ENCODE measurements at regions not wholly inside any gene's neighbourhood (a gene's known extent, or its start where the extent isn't known, plus 50 kb on each side); places are given as distances from the start of the nearest gene placed in this dataset.
A peak's percentile ranks its signal among the peaks of the same experiment; 100 is the strongest.

GRCh38 chr2:31813016-31813415 is 197.8 kb downstream of the MEMO1 start:
- Histone ChIP-seq H3K9ac (ENCODE audit: low read length) (no peak overlapping the region), H3K9me3 (ENCODE audit: insufficient read depth, low read length) (no peaks in the 10 kb centered on the region), H3K4me3 (ENCODE audit: low read length) (no peak overlapping the region), H3K4me1 (ENCODE audit: low read length) (peaks cover 16% of the 10 kb centered on the region), H3K27me3 (ENCODE audit: low read depth, low read length) (no peaks in the 10 kb centered on the region), H3K36me3 (replicated peaks; ENCODE audit: low read depth, low read length) (no peaks in the 10 kb centered on the region), H2AFZ (ENCODE audit: low read depth, low read length) (no peak overlapping the region), H3K27ac (ENCODE audit: low read length) (no peak overlapping the region), H3K4me2 (ENCODE audit: low read length) (no peak overlapping the region), H3K79me2 (ENCODE audit: low read length) (no peaks in the 10 kb centered on the region), H4K20me1 (ENCODE audit: insufficient read depth, low read length) (no peaks in the 10 kb centered on the region)
- TF ChIP-seq EZH2phosphoT487 (IDR thresholded peaks at IDR 0.05; ENCODE audit: low read depth) (no peak), CTCF (IDR thresholded peaks at IDR 0.05; ENCODE audit: low read depth, low read length) (no peak)

- H3K4me1 ChIP-seq (ENCODE audit: low read length), result peaks cover 16% of the 10 kb centered on the region
- H3K4me3 ChIP-seq (ENCODE audit: low read length), result peak overlapping the region; percentile 21; the same call in 1 of the 2 replicates
- no peak overlapping the region; the same call in 1 of the 2 replicates for H2AFZ ChIP-seq (ENCODE audit: low read depth, low read length)
- no peaks in the 10 kb centered on the region for H3K9me3 ChIP-seq (ENCODE audit: insufficient read depth, low read length)
- no peaks in the 10 kb centered on the region for H3K79me2 ChIP-seq (ENCODE audit: low read length)
- H3K4me2 ChIP-seq (ENCODE audit: low read length), result peak overlapping the region; percentile 69
- no peaks in the 10 kb centered on the region for H3K36me3 ChIP-seq (replicated peaks; ENCODE audit: low read depth, low read length)
- H3K9ac ChIP-seq (ENCODE audit: low read length), result no peak overlapping the region
- peak overlapping the region; percentile 52 for H3K27ac ChIP-seq (ENCODE audit: low read length)
- no peaks in the 10 kb centered on the region for H4K20me1 ChIP-seq (ENCODE audit: insufficient read depth, low read length)
- TF ChIP-seq EZH2phosphoT487 (IDR thresholded peaks at IDR 0.05; ENCODE audit: low read depth), result no peak
- no peak for TF ChIP-seq CTCF (IDR thresholded peaks at IDR 0.05; ENCODE audit: low read depth, low read length)
- no peaks in the 10 kb centered on the region for H3K27me3 ChIP-seq (ENCODE audit: low read depth, low read length)
Observed at GRCh38 chr2:31812051-31812798, 198.6 kb downstream of the MEMO1 start.

DNA sequence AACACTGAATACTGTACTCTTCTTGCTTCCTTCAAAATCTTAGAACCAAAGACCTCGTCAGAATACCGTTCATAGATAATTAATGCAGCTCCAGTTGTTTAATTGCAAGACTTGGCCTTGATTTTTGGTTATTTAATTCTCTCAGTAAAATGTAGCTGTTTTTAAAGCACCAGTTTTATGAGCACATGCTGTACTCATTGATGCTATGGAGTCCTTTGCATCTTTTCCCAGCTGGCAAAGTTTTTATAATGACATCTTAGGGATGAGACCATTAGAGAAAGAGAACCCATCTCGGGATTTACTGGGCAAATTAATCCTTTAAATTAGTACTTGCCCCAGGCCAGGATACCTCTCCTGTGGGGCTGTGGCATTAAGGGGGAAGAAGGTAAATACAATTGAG is 199.3 kb downstream of the MEMO1 start:
- Histone ChIP-seq H3K9me3 (ENCODE audit: insufficient read depth, low read length) (no peaks in the 10 kb centered on the region), H3K27ac (ENCODE audit: low read length) (no peak overlapping the region), H3K9ac (ENCODE audit: low read length) (no peak overlapping the region), H3K4me1 (ENCODE audit: low read length) (peaks cover 16% of the 10 kb centered on the region), H3K36me3 (replicated peaks; ENCODE audit: low read depth, low read length) (no peaks in the 10 kb centered on the region), H3K27me3 (ENCODE audit: low read depth, low read length) (no peaks in the 10 kb centered on the region), H2AFZ (ENCODE audit: low read depth, low read length) (no peak overlapping the region), H3K79me2 (ENCODE audit: low read length) (no peaks in the 10 kb centered on the region), H3K4me2 (ENCODE audit: low read length) (peak overlapping the region; percentile 69), H3K4me3 (ENCODE audit: low read length) (peak overlapping the region; percentile 21; the same call in 1 of the 2 replicates), H4K20me1 (ENCODE audit: insufficient read depth, low read length) (no peaks in the 10 kb centered on the region)
- no peak for TF ChIP-seq EZH2phosphoT487 (IDR thresholded peaks at IDR 0.05; ENCODE audit: low read depth)
- no peak for TF ChIP-seq CTCF (IDR thresholded peaks at IDR 0.05; ENCODE audit: low read depth, low read length)

DNA sequence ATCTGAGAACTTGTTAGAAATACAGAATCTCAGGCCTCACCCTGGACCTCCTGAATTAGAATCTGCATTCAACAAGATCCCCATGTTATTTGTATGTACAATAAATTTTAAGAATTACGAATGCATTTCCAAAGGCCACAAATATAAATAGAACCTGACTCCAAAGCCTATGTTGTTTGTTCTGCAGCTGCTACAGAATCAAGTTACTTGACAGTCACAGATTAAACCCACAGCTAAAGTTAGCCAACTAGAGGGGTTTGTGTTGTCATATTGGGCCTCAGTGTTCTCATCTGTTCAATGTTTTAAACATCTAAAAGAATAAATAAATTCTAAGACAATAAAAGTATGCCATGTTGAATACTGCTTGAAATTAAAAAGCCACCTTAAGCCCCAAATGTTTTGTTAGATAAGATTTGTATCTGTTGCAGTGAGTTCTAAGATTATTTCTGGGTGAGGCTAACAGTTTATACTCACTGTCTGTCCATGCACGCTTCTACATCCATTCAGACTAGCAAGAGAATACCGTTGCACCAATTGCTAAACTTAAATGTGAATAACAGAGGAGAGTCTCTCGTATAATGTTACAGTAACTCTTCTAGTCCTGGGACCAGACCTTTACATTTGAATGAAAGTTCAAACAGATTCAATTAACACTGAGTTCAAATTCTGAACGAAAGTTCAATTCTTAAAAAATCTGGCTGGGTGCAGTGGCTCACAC is 200.4 kb downstream of the MEMO1 start:
- Histone ChIP-seq H3K4me3 (ENCODE audit: low read length) (no peak overlapping the region), H3K9ac (ENCODE audit: low read length) (no peak overlapping the region), H2AFZ (ENCODE audit: low read depth, low read length) (no peak overlapping the region), H3K4me2 (ENCODE audit: low read length) (no peak overlapping the region), H3K27ac (ENCODE audit: low read length) (no peak overlapping the region), H3K27me3 (ENCODE audit: low read depth, low read length) (no peaks in the 10 kb centered on the region), H3K4me1 (ENCODE audit: low read length) (peaks cover 16% of the 10 kb centered on the region), H3K79me2 (ENCODE audit: low read length) (no peaks in the 10 kb centered on the region), H3K36me3 (replicated peaks; ENCODE audit: low read depth, low read length) (no peaks in the 10 kb centered on the region), H4K20me1 (ENCODE audit: insufficient read depth, low read length) (no peaks in the 10 kb centered on the region), H3K9me3 (ENCODE audit: insufficient read depth, low read length) (no peaks in the 10 kb centered on the region)
- TF ChIP-seq CTCF (IDR thresholded peaks at IDR 0.05; ENCODE audit: low read depth, low read length) (no peak), EZH2phosphoT487 (IDR thresholded peaks at IDR 0.05; ENCODE audit: low read depth) (no peak)

All from OCI-LY3 (cell line).